Anterior cingulate cortex (tissue), 58 donors: ENCODE measurements at regions not wholly inside any gene's neighbourhood (a gene's known extent, or its start where the extent isn't known, plus 50 kb on each side); places are given as distances from the start of the nearest gene placed in this dataset.

Experiments
- DNase-seq, 58 donors: peaks; one replicate each; lab custom pipeline; 2025; lab: John Stamatoyannopoulos, UW

GRCh38 chr3:31432897-31433678, 99.6 kb upstream of the STT3B start:
- no peak for DNase-seq

- no peak for DNase-seq
These were observed 99.1 kb upstream of the STT3B start for GRCh38 chr3:31433679-31433992.

- DNase-seq = no peak
These were observed 97.9 kb upstream of the STT3B start for GRCh38 chr3:31434819-31435218.

- DNase-seq = no peak
These were observed 95.9 kb upstream of the STT3B start for GRCh38 chr3:31436830-31437229.

- DNase-seq = no peak
These were observed 94.0 kb upstream of the STT3B start for GRCh38 chr3:31438742-31439141.

- no peak for DNase-seq
These were observed 92.6 kb upstream of the STT3B start for GRCh38 chr3:31439890-31440750.

GRCh38 chr3:31440878-31441277, 91.8 kb upstream of the STT3B start:
- no peak for DNase-seq

GRCh38 chr3:31442755-31443154, 90.0 kb upstream of the STT3B start:
- no peak for DNase-seq

GRCh38 chr3:31444220-31445142, 88.2 kb upstream of the STT3B start:
- no peak for DNase-seq

GRCh38 chr3:31445701-31446100, 87.0 kb upstream of the STT3B start:
- DNase-seq = no peak

GRCh38 chr3:31448035-31448881, 84.5 kb upstream of the STT3B start:
- no peak for DNase-seq

GRCh38 chr3:31448882-31449243, 83.9 kb upstream of the STT3B start:
- DNase-seq = no peak

GRCh38 chr3:31449318-31449717, 83.4 kb upstream of the STT3B start:
- DNase-seq = no peak

- DNase-seq = no peak
These were observed 82.4 kb upstream of the STT3B start for GRCh38 chr3:31450345-31450744.

- DNase-seq = no peak
These were observed 80.1 kb upstream of the STT3B start for GRCh38 chr3:31452495-31453106.

GRCh38 chr3:31453430-31453829, 79.3 kb upstream of the STT3B start:
- DNase-seq = no peak

GRCh38 chr3:31455524-31455923, 77.2 kb upstream of the STT3B start:
- DNase-seq = no peak

- DNase-seq = no peak
These were observed 76.4 kb upstream of the STT3B start for GRCh38 chr3:31456373-31456772.

GRCh38 chr3:31461426-31461825, 71.3 kb upstream of the STT3B start:
- DNase-seq = no peak
